ENCODE measurements at regions not wholly inside any gene's neighbourhood (a gene's known extent, or its start where the extent isn't known, plus 50 kb on each side); places are given as distances from the start of the nearest gene placed in this dataset.

DNA sequence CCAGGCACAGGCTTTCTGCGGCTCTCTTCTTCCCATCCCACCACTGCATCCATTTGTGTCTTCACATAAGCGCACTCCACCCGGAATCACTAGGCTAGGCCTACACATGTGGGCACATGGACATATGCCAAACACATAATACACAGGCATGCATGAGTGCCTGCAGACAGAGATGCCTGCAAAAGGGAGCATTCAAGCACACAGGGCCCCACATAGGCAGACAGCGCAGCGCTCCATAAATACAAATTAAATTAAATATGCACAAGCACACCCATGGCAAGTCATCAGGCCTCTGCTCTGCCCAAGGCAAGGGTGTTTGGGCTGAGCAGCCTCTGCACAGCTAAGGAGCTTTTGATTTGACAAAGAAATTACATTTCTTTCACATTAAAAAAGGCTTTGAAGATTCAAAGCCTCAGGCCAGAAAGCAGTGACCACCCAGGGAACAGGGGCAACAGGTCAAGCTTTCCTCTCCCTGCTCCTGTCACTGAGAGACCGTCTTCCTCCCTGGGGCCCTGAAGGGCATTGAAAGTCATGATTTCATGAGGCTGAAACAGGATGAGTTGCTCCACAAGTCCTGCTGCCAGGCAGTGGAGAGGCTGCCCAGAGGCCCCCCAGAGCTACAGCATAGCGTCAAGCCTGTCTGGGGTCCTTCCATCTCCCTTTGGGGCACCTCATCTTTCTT, 134.2 kb upstream of the LRFN2 start:
- no peak for ATAC-seq
- Mint-ChIP-seq H3K9me3 (ENCODE audit: low read depth) (no peaks in the 10 kb centered on the region), H3K4me1 (peaks cover 4% of the 10 kb centered on the region), H3K27ac (no peak overlapping the region), H3K4me3 (no peak overlapping the region), H3K27me3 (peaks cover 6% of the 10 kb centered on the region), H3K36me3 (no peaks in the 10 kb centered on the region)
- CTCF ChIA-PET, result no interaction called here
- DNase-seq, result no peak

DNA sequence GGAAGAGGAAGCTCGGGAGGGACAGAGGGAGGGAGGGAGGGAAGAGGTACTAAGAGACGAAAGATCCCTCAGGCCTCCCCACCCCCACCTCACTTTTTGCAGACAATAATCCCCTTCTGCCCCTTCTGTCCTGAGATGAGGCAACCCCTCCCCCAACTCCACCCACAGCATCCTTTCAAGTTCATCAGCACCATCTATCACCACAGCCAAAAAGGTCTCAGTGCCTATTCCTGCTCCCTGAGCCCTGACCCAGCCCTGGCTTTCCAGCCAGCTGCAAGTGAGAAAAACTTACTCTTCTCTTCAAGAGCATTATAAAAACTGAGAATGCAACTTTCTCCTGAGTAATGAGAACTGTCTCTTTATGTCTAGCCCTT, 133.2 kb upstream of the LRFN2 start:
- no peak overlapping the region for H3K4me3 Mint-ChIP-seq
- no peaks in the 10 kb centered on the region for H3K36me3 Mint-ChIP-seq
- no peak overlapping the region for H3K27ac Mint-ChIP-seq
- peaks cover 10% of the 10 kb centered on the region for H3K27me3 Mint-ChIP-seq
- H3K4me1 Mint-ChIP-seq, result peaks cover 4% of the 10 kb centered on the region
- H3K9me3 Mint-ChIP-seq (ENCODE audit: low read depth), result no peaks in the 10 kb centered on the region
- CTCF ChIA-PET, result no interaction called here
- ATAC-seq, result no peak
- no peak for DNase-seq

- peaks cover 4% of the 10 kb centered on the region for H3K4me1 Mint-ChIP-seq
- no peaks in the 10 kb centered on the region for H3K36me3 Mint-ChIP-seq
- H3K9me3 Mint-ChIP-seq (ENCODE audit: low read depth), result no peaks in the 10 kb centered on the region
- H3K4me3 Mint-ChIP-seq, result no peak overlapping the region
- H3K27me3 Mint-ChIP-seq, result peaks cover 15% of the 10 kb centered on the region
- ATAC-seq (no peak), DNase-seq (no peak)
- CTCF ChIA-PET, result no interaction called here
- H3K27ac Mint-ChIP-seq, result no peak overlapping the region
Observed at GRCh38 chr6:40719671-40720374, 132.7 kb upstream of the LRFN2 start.

- CTCF ChIA-PET, result no interaction called here
- no peak for ATAC-seq
Observed at GRCh38 chr6:40718401-40718800, 131.2 kb upstream of the LRFN2 start.

GRCh38 chr6:40717411-40718057, 130.4 kb upstream of the LRFN2 start:
- no peaks in the 10 kb centered on the region for H3K9me3 Mint-ChIP-seq (ENCODE audit: low read depth)
- H3K27ac Mint-ChIP-seq, result no peak overlapping the region
- H3K4me3 Mint-ChIP-seq, result no peak overlapping the region
- ATAC-seq (no peak), DNase-seq (no peak)
- peaks cover 16% of the 10 kb centered on the region for H3K27me3 Mint-ChIP-seq
- CTCF ChIA-PET, result no interaction called here
- H3K36me3 Mint-ChIP-seq, result no peaks in the 10 kb centered on the region
- peaks cover 4% of the 10 kb centered on the region for H3K4me1 Mint-ChIP-seq

More at GRCh38 chr6:40718401-40718800, 131.2 kb upstream of the LRFN2 start:
- Mint-ChIP-seq H3K9me3 (ENCODE audit: low read depth) (no peaks in the 10 kb centered on the region), H3K27ac (no peak overlapping the region), H3K36me3 (no peaks in the 10 kb centered on the region), H3K4me1 (peaks cover 4% of the 10 kb centered on the region), H3K27me3 (peaks cover 15% of the 10 kb centered on the region), H3K4me3 (no peak overlapping the region)
- DNase-seq, result no peak

DNA sequence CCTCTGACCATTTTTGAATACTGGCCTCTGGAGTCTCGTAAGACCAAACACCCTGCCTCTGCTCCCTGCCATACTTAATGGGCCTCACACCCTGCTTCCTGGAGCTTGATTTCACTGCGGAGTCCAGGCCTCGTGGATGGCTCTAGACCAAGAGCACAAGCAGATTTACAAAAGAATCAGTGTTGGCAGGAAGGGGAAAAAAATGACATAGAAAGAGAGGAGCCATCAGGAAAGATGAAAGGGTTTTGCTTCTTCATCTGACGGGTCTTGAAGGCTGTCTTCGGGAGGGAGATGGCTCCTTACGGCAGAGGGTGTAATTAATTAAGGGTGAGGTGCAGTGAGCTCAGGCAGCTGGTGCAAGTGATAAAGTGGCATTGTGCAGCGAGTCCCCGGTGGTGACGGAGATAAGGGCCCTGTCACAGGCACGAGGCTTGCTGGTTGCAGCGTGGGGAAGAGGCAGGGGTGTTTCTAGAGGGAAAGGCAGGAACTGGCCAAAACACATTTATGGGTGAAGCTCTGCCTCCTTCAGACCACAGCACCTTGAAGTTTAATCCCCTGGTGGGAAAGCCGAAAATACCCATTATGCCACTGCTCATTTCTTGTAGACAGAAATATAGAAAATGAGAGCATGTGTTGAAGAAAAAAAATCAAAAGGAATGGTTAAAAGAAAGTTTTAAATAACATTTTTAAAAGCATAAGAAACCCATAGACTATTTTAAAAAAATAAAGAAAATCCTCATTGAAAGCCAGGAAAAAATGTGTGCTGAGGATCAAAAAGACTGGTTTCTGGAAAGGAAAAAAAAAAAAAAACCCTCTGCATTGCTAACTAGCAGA, 128.6 kb upstream of the LRFN2 start:
- H3K36me3 Mint-ChIP-seq, result no peaks in the 10 kb centered on the region
- H3K27ac Mint-ChIP-seq, result no peak overlapping the region
- no peaks in the 10 kb centered on the region for H3K9me3 Mint-ChIP-seq (ENCODE audit: low read depth)
- peaks cover 4% of the 10 kb centered on the region for H3K4me1 Mint-ChIP-seq
- H3K27me3 Mint-ChIP-seq, result peaks cover 19% of the 10 kb centered on the region
- DNase-seq (no peak), ATAC-seq (no peak)
- no peak overlapping the region for H3K4me3 Mint-ChIP-seq
- CTCF ChIA-PET, result no interaction called here

DNA sequence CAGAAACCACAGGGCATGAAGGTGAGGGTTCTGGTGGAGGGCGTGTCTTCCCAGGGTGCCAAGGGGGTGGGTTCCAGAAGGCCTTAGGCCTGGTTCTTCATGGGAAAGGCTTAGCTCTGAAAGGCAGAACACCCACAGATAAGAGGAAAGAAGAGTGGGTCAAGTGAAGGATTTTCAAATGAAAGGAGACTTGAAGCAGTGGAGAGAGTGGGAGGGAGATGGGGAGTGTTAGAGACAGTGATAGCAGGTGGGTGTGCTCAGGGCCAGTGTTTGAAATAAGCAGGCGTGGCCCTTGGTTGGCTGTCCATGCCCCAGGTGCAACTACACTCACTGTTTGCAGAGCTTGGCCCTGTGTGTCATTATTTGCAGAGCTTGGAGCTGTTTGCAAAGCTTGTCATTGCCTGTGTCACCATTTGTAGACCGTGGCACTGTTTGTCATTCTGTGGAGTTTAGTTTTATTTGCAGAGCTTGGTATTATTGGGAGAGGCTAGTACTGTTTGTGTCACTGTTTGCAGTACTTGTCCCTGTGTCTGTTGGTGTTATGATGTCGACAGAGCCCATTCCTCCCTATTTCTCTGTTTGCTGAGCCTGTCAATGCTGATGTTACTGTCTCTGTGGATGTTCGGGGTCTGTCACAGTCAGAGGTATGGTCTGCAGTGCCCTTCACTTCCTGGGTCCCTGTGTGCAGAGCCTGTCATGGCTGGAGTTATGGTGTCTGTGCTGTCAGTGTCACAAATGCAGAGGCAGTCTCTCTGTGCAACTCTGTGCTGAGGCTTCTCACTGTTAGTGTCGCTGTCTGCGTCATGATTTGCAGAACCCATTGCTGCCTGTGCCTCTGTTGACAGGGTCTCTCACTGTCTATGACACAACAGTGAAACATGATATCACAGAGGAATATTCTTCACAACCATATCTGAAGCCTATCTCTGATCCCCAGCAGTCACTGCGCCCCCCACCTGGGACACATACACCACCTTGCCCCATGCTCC, 127.7 kb upstream of the LRFN2 start:
- ATAC-seq, result no peak

DNA sequence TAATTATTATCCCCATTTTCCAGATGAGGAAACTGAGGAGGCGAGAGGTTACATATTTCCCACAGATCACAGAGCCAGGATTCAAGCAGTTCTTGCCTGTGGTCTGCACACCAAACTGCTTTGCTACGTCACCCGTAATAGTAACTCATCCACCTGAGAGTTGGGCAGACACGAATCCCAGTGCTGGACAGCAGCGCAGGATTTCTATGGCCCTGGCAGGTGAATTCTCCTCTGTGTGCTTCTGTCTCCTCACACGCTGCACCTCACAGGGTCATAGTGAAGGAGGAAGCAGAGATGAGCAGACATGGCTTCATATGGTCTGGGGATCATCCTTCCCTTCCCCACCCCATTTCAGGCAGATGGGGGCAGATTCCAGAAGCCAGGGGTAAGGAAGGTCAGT, 127.0 kb upstream of the LRFN2 start:
- no peak overlapping the region for H3K4me3 Mint-ChIP-seq
- CTCF ChIA-PET, result no interaction called here
- H3K9me3 Mint-ChIP-seq (ENCODE audit: low read depth), result no peaks in the 10 kb centered on the region
- DNase-seq (no peak), ATAC-seq (no peak)
- H3K27ac Mint-ChIP-seq, result no peak overlapping the region
- H3K4me1 Mint-ChIP-seq, result no peaks in the 10 kb centered on the region
- H3K27me3 Mint-ChIP-seq, result peaks cover 19% of the 10 kb centered on the region
- H3K36me3 Mint-ChIP-seq, result no peaks in the 10 kb centered on the region

More for the DNA sequence above, 127.7 kb upstream of the LRFN2 start:
- Mint-ChIP-seq H3K36me3 (no peaks in the 10 kb centered on the region), H3K9me3 (ENCODE audit: low read depth) (no peaks in the 10 kb centered on the region), H3K27ac (no peak overlapping the region), H3K4me1 (peaks cover 4% of the 10 kb centered on the region), H3K27me3 (peaks cover 19% of the 10 kb centered on the region), H3K4me3 (no peak overlapping the region)
- CTCF ChIA-PET, result no interaction called here
- no peak for DNase-seq

DNA sequence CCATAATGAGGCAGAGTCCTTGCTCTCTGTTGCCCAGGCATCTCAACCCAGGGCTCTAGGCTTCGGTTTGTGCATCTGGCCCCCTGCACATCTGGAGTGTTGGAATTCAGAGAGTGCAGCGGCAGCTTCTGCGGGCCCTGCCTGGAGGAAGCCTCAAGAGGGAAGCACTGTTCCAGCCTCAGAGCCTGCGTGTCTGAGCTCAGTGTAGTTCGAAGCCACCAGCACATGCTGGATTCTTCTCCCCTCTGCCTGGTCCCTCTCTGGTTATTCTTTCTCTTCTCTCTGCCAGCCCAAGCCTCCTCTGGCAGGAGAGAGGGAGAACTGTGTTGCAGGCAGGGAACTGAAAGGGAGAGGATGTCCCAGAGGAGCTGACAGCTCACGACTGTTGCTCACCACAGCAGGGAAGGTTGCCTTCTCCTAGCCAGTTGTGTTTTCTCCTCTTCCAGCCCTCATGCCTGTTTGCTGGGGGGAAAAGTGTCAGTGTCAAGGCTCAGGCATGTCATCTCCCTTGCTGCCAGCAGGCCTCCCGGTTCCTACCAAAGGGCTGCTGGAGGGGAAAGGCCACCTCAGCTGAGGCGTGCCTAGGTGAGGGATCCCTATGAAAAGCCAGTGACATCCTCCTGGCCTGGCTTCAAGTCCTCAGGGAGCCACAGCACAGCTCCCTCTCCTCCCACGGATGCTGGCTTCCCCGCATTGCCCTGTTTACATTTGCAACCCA, 126.0 kb upstream of the LRFN2 start:
- Mint-ChIP-seq H3K27ac (no peak overlapping the region), H3K36me3 (no peaks in the 10 kb centered on the region), H3K4me1 (no peaks in the 10 kb centered on the region), H3K4me3 (no peak overlapping the region), H3K27me3 (peaks cover 22% of the 10 kb centered on the region), H3K9me3 (ENCODE audit: low read depth) (no peaks in the 10 kb centered on the region)
- DNase-seq (no peak), ATAC-seq (no peak)
- CTCF ChIA-PET, result no interaction called here

DNA sequence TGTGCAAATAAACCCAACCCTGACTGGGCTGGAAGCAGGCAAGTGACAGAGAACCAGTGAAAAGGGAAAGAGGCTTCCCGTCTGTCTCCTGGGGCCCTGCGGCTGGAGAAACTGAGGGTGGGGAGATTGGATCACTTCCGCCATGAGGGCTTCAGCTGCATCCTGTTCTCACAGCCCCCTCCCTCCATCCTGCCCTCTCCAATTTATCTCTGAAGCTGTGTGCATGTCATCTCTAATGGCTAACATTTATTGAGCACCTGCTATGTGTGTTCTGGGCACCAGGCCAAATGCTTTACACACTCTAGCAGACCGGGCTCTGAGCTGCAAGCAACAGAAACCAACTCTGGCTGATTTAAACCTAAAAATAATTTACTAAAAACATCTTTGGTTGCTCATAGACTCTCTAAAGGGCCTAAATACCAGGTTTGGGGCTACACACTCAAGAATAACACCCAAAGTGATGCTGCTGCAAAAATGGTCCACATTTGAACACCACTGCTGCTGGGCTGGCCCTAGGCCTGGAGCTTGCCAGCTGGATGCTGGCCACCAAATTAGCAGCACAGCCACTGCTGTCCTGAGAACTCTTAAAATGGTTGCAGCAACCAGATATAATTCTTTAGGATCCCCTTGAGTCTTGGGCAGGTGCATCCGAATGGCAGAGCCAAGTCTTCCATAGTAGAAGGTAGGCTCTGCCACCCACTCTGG, 123.6 kb upstream of the LRFN2 start:
- H3K36me3 Mint-ChIP-seq, result no peaks in the 10 kb centered on the region
- peaks cover 19% of the 10 kb centered on the region for H3K27me3 Mint-ChIP-seq
- DNase-seq (no peak), ATAC-seq (no peak)
- H3K4me1 Mint-ChIP-seq, result no peaks in the 10 kb centered on the region
- no peaks in the 10 kb centered on the region for H3K9me3 Mint-ChIP-seq (ENCODE audit: low read depth)
- no peak overlapping the region for H3K4me3 Mint-ChIP-seq
- no peak overlapping the region for H3K27ac Mint-ChIP-seq
- CTCF ChIA-PET, result no interaction called here

DNA sequence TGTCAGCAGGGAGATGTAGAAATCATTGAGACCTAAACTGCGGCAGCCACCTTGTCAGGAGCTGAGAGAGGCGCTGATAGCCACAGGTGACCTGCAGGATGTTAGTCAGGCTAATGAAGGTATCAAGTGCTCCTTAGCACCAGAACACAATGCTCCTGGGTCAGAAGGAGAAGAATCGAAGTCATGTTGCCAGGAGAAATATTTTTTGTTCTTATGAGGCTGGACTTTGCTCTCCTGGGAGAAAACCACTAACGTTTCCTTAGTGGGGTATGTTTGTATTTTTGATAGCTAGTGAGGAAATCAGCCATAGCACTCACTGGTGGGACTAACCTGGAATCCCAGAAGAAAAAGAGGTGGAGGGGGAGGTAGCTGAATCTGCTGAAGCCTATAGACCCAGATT, 120.9 kb upstream of the LRFN2 start:
- peaks cover 13% of the 10 kb centered on the region for H3K27me3 Mint-ChIP-seq
- H3K27ac Mint-ChIP-seq, result no peak overlapping the region
- H3K4me1 Mint-ChIP-seq, result no peaks in the 10 kb centered on the region
- no peaks in the 10 kb centered on the region for H3K36me3 Mint-ChIP-seq
- DNase-seq (no peak), ATAC-seq (no peak)
- H3K9me3 Mint-ChIP-seq (ENCODE audit: low read depth), result no peaks in the 10 kb centered on the region
- CTCF ChIA-PET, result no interaction called here
- H3K4me3 Mint-ChIP-seq, result no peak overlapping the region

DNA sequence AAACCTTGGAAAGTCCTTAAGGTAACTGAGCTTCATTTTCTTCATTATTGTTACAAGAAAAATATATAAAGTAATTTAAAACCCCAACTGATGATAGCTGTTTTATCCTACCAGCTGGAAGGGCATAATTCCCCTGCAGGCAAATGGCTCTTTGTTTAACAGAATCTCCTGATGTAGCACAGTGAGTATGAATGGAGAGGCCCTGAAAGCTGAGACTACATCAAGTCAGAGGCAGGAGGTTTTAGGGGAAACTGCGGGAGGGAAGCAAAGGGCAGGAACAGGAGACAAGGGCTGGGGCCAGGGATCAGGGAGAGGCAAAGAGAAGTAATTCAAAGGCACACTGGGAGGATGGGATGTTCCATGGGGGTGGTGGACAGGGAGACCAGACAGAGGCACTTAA, 119.0 kb upstream of the LRFN2 start:
- Mint-ChIP-seq H3K9me3 (ENCODE audit: low read depth) (no peaks in the 10 kb centered on the region), H3K27me3 (peaks cover 13% of the 10 kb centered on the region), H3K4me3 (no peak overlapping the region), H3K27ac (no peak overlapping the region), H3K4me1 (no peaks in the 10 kb centered on the region), H3K36me3 (no peaks in the 10 kb centered on the region)
- CTCF ChIA-PET, result no interaction called here
- DNase-seq (no peak), ATAC-seq (no peak)

All from activated CD8-positive, alpha-beta memory T cell treated with anti-CD3 and anti-CD28 coated beads, Interleukin-2, amount 10 ng/mL, durations not matched to agents 7 days and 5 days (primary cell).